HG03064 (cell line): ENCODE measurements at regions not wholly inside any gene's neighbourhood (a gene's known extent, or its start where the extent isn't known, plus 50 kb on each side); places are given as distances from the start of the nearest gene placed in this dataset.

ENCODE experiments used
- ATAC-seq: cut with Tn5 transposase; IDR thresholded peaks from one replicate; pipeline ENCODE4 v1.9.1; 2021; ENCODE audit warnings: low read depth; ENCODE audit not compliant: unreplicated experiment

DNA sequence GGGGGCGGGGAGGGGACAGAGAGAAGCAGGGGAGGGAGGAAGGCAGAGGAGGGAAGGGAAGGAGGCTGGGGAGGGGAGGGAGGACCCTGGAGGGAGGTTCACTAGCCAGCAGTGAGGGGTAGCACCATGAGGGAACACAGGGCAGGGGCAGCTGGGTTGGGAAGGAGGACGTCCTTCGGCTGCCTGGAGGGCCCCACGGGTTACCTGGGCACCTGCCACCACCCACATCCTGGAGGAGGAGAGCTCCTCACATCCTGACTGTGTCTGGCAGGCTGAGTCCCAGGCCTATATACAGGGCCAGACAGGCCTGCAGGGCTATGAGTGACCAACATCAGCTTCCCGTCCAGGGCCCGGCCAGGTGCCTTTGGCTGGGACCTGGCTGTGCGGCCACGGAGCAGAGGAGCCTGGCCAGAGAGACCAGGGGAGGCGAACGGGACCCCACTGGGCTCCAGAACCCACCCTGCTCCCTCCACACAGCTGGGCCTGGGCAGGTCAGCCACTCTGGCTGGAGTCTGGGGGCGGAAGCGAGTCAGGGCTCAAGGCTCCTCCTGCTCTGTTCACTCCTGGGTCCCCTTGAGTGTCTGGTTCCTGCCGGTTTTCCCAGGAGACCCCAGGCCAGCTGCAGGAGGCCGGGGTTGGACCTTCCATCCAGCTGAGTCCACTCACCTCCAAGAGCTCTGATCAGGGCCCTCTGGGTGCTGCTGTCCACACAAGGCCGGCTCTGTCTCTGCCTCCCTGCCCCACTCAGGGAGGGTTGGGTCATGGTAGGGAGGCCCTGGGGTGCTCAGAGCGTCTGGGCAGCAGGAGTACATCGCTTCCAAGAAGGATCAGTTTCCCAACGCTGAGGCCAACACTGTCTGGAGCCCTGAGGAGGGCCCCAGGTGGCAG is 677.7 kb downstream of the BRD1 start:
- no peak for ATAC-seq

DNA sequence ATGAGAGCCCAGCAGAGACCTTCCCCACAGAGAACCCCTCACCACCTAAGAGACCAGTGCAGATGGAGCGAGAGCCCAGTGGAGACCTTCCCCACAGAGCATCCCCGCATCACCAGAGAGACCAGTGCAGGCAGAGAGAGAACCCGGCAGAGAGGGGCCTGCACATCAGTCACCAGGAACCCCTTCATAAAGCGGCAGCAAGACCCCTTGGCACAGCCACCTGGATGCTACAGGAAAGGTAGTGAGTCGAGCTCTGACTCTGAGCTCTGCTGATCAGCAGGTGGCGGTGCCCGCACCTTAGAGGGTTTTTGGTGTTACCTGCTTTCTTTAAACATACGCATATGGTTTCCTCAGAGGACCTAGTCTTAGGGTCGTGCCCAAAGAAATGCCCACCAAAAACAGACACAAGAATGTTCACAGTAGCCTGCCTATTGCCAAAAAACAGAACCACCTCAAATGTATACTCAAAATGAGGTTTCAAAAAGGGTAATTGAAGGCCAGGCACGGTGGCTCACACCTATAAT is 678.7 kb downstream of the BRD1 start:
- no peak for ATAC-seq

DNA sequence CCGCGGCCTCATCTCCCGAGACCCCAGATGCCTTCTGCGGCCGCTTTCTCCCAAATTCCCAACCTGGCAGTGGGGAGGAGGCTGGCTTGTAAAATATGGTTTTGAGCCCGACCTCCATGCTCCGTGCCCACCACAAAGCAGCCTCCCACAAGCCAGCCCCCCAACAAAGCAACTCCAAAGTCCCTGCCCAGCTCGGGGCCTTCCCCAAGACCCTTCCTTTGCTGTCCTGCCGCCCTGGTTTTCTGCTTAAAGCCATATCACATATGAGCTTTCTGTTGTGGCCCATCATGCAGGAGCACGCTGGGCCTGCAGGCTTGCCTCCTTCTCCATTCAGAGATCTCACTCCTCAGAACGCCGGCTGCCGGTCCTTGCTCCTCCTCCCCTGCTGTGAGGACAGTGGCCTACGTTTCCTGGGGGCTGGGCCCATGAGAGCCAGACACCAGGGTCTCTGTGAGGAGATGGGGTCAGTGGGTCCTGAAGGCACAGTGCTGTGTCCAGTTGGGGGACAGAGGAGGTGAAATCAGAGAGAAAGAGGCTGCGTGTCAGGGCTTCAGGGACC is 680.0 kb downstream of the BRD1 start:
- ATAC-seq: no peak

DNA sequence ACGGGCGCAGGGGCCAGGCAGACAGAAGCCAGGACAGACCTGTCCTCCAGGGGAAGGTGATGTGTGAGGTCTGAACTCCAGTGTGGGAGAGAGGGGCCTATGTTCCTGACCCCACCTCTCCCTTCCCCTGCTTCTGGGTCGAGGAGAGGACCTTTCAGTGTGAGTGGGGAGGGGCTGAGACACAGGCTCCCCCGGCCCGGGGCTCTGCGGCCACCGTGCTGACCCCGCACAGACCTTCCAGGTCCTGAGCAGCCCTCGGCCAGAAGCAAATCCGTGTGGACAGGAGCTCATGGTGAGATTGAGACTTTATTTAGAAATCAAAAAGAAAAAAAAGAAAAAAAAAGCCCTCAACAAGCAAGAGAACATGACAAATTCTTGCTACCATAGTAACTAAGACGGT is 680.5 kb downstream of the BRD1 start:
- ATAC-seq: no peak

DNA sequence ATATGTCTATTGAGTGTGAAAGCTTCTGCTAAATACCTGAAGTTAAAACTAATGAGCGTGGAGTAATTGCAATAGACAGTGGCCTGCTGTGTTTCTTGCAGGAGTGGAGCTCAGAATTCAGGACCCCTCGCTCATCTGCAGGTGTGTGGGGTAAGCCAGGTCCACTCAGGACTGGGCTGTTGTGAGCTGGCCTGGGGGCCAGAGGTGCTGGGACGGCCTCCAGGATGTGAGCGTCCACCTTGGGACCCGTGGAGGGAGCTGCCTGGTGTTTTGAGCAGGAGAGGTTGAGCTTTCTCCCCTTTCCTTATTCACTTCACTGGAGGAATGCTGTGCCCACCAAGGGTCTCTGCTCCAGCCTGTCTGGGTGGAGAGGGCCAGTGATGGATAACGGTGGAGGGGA is 681.2 kb downstream of the BRD1 start:
- ATAC-seq: no peak

DNA sequence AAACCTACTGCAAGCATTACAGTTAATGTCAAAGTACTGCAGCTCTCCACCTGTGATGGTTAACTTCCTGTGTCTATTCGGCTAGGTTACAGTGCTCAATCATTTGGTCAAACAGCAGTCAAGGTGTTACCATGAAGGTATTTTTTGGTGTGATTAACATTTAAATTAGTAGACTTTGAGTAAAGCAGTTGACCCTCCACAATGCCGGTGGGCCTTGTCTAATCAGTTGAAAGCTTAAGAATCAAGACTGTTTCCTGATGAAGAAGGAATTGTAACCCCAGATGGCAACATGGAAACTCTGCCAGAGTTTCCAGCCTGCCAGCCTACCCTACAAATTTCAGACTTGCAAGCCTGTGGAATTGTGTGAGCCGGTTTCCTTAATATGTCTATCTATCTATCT is 683.9 kb downstream of the BRD1 start:
- ATAC-seq: no peak

DNA sequence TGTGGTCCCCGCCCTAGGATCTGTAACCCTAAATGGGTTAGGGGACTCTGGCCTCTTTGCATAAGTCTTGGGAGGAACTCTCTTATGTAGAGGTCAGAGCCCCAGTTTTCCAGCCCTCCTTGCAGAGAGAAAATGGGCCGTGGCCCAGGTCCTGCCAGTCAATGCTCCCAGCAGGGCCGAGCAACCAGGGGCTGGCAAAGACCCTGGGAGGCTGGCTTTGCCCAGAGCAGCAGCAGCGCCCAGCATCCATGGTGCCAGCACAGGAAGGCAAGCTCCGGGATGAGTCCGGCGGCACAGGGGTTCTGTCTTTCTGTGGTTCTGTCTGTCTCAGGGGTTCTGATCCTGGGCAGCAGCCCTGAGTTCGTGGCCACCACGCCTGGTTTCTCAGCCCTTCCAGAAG is 684.8 kb downstream of the BRD1 start:
- no peak for ATAC-seq

DNA sequence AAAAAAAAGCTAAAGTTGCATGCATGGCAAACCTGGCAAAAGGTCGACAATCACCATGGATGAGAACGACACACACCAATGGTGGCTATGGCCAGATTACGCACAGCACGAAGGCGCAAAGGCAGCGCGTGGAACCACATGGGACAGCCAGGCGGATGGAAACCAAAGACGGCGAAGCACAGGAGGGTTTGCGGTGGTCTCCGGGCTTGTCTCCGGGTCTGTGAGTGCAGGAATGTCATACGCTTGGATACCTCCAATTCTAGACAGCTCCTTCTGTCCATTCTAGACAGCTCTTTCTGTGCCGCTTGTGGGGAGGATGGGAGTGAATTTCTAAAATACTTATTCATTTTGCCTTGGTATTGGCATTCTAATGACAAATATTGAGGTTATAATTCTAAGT is 685.4 kb downstream of the BRD1 start:
- ATAC-seq: no peak

DNA sequence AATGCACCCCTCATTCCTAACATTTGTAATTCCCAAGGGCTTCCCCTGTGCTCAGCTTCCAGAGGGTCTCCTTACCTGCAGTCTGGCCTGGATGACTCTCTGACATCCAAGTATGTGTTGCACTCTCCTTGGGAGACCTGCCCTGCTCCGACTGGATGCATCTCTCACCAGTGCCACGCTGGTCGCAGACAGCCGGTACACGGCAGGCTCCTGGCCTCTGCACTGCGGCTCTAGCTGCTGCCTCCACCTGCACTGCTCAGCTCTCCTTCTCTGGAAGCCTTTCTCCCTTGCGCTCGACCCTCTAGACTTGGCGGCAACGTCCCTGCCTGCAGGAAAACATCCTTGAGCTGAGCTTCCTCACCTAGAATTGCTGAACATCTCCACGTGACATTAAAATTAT is 685.9 kb downstream of the BRD1 start:
- ATAC-seq: no peak

DNA sequence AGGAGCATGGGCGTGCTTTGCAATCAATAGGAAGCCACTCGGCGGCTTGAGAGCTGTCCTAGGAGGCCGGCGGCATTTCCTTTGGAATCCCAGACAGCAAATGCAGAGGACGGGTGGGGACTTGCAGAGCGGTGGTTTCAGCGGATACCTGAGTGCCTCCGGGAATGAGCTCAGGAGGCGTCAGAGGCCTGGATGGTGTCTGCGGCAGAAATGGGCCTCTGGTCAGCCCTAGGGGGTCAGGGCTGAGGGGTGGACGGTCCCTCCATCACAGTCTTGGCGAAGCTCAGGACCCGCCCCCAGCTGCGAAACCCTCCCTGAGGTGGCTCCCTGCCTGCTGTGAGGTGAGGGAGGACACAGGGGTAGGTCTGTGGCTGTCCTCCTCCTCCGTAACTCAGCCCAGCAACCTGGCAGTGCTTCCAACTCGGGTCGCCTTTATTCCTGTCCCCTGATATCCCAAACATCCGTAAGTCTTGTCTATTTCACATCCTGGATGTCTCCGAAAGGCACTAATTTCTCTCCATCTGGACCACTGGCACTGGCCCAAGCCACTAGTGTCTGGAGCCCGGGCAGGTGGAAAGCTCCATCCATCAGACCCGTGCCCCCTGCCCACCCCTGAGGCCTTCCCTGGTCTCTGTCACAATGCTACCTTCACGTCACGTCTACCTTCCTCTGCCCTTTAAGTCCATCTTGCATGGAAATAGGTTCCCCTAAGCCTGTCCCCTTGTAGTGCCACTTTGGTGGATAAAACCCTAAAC is 686.6 kb downstream of the BRD1 start:
- no peak for ATAC-seq

DNA sequence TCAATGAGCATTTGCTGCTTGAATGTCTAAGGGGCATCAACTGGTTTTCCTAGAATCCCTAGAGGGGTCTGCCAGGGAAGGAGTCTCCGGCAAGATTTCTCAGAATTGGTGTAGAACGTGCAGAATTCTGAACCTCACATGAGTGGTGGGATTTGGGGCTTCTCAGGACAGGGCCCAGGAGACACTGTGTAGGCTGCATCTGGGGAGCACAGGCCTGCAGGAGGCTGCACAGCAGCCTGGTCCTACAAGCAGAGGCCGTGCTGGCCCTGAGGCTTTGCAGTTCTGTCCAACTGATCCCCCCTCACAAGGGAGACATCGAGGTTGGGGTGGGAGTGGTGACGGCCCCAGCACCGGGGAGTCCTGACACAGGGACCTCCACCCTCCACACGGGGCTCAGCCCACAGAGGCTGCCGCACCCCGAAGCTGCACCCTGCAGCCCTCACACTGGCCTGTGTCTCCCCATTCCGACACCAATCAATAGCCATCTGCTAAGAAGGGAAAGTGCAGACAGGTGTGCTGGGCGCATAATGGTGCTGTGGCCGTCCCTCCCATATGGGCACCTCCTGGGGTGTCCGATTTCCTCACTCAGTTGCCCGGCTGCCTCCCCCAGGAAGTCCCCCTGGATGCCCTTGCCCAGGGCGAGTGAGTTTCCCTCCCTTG is 688.1 kb downstream of the BRD1 start:
- ATAC-seq: no peak

DNA sequence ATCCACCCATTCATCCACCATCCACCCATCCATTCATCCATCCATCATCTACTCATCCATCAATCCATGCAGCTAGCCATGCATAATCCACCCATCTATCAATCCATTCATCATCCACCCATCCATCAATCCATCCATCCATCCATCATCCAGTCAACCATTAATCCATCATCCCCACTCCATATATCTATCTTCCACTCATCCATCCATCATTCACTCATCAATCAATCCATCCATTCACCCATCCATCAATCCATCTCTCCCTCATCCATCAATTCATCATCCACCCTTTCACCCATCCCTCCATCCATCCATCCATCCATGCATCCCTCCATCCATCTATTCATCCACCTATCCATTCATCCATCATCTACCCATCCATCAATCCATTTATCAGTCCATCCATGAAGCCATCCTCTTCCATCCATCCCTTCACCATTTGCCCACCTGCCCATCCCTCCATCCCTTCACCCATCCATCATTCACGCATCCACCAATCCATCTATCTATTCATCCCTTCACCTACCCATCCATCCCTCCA is 689.4 kb downstream of the BRD1 start:
- no peak for ATAC-seq

DNA sequence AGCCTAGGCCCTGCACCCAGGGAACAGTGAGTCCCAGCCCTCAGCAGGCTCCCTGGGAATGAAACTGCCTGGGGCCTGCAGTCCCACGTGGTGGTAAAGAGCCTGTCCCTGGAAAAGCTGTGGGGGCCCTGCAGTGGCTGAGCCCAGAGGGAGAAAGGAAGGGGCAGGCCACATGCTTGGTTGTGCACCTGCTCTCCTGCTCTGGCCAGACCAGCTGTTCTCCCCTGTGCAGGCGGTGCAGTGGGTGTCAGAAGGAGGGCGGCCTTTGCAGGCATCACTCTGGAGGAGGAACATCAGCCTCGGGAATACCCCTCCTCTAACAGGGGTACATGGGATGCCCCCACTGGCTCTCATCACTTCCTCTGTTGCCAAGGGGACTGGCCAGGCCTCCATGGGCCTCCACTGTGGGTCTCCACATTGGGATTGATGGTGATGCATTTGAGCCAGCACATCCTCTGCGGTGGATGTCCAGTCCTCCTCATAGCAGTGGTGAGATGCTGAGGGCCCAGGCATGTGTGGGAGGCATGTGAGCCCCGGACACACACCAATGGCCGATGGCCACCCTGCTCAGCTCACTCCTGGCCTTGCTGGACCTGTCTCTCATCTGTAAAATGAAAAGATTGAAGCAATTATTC is 690.4 kb downstream of the BRD1 start:
- no peak for ATAC-seq

DNA sequence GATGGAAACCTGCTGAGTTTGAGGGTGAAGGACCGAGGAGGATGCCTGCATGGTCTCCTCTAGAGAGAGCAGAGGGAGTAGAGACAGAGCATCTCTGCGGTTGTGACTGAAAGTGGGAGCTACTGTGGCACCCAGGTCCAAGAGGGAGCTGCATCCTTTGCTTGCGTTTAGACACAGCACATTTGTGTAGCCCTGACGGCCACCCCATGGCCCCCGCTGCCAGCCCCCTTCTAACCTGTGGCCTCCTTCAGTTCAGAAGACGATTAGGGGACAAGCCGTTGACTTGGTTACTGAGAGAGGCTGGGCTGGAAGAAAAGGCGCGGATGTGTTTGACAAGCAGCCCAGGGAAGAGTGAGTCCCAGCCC is 690.9 kb downstream of the BRD1 start:
- no peak for ATAC-seq

DNA sequence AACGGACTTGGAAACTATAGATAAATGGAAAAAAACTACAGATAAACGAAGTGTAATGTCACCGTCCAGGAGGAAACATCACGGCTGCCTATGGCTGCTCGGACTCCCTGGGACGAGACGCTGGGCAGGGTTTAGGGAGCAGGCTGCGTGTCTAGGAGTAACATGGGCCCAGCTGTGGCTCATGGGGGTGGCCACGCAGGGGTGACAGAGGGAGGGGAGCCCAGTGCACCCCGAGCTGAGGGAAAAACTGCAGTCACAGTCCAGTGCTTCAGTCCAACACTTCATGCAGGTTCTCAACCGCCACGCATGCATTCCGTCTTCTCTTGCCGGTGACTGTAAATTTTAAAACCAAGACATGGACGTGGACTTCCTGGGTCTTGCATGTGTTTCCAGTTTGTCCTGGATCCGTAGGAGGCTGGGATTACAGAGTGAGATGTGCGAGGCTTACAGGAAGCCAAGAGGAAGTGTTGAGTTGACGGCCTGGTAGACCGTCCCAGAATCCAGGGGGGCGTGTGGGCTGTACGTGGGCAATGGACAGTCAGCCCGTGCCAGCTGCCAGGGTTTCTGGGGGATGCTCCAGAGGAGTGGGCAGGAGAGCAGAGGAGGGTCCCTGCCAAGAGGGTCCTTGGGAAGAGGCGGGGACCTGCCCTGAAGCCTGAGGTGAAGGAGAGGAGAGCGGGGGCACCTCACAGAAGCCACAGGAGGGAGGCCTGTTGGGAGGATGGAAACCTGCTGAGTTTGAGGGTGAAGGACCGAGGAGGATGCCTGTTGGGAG is 691.4 kb downstream of the BRD1 start:
- no peak for ATAC-seq

DNA sequence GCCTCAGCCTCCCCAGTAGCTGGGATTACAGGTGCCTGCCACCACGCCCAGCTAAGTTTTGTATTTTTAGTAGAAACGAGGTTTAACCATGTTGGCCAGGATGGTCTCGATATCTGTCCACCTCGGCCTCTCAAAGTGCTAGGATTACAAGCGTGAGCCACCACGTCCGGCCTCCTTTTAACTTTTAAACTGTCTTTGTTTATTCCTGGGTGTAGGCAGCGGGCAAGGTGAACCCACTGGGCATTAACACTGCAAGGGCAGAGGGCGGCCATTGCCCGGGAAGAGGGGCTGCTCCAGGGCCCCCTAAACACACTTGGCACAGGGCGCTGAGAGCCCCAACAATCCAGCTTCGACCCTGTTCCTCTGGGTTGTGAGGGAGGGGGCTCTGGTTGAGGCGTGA is 693.6 kb downstream of the BRD1 start:
- no peak for ATAC-seq

DNA sequence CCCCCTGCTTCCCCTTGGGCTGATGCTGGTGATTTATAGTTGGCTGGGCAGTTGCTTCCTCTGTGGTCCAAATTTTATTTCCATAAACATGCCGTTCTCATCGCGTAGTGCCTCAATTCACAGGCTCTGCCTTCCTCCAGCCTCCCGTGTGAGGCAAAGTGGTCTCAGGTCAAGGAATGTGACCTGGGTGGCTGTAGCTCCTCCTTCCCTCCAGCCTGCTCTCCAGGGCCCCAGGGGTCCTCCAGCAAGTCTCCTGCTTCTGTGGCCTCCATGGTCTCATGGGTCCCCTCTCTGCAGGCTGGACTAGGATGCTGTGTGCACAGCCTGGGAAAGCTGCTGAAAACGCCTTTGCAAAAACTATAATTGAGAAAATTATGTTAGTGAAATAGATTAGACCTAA is 694.1 kb downstream of the BRD1 start:
- no peak for ATAC-seq

DNA sequence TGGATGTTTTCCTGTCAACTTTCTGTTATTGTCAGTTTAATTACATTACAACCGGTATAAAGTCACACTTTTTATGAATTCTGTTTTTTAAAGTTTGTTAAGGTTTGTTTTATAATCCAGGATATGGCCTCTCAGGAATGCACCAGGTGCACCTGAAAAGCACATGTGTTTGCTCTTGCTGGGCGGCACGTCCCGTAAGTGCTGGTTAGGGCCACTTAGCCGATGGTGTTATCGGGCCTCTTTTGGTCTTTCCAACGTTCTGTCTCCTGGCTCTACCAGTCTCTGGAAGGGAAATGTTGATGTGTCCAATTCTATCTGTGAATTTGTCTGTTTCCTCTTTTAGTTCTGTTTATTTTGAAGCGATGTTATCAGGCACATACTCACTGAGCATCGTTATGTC is 695.7 kb downstream of the BRD1 start:
- ATAC-seq: no peak

DNA sequence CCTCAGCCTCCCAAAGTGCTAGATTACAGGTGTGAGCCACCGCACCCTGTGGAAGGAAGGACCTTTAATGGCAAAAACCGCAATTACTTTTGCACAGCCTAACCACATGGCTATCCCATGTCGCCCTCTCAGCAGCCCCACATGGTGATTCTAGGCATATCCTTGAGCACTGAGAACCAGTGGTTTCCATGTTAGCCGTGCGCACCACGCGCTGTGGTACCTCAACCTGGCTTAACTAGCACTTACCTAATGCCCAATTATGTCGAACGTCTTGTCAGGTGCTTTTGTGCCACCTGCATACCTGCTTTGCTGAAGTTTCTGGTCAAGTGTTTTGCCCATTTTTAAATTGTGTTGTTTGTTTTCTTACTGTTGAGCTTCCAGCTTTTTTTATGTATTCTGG is 697.9 kb downstream of the BRD1 start:
- ATAC-seq: no peak

DNA sequence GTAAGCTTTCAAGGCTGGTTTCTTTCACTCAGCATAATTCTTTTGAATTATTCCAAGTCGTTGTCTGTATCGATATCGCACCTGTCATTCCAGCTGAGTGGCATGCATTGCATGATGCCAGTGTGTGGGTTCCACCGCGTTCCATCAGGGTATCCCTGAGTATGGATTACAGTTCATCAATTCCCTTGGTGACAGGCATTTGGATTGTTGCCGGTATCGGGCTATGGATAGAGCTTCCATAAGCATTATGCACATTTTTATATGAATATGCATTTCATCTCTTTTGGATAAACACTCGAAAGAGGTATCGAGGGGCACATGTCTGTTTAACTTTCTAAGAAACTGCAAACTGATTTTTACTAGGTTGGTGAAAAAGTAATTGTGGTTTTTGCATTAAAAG is 698.8 kb downstream of the BRD1 start:
- no peak for ATAC-seq
